PFSK-1 (cell line): ENCODE measurements at regions not wholly inside any gene's neighbourhood (a gene's known extent, or its start where the extent isn't known, plus 50 kb on each side); places are given as distances from the start of the nearest gene placed in this dataset.

Experiments used
- FOXP2 ChIP-seq: optimal IDR thresholded peaks from 2 replicates; pipeline ENCODE3; 2011; ENCODE audit warnings: borderline replicate concordance, control low read depth, inconsistent platforms; ENCODE audit not compliant: insufficient read depth; ENCODE audit errors: extremely low read length, extremely low read depth
- POLR2AphosphoS5 ChIP-seq: IDR thresholded peaks from 2 replicates; pipeline ENCODE4 v1.6.1; 2012; ENCODE audit warnings: low read depth, mild to moderate bottlenecking, control low read depth, low read length, moderate library complexity
- TAF1 ChIP-seq: IDR thresholded peaks from 2 replicates; pipeline ENCODE4 v1.6.1; 2012; ENCODE audit warnings: low read length, control low read depth, borderline replicate concordance; ENCODE audit not compliant: insufficient read depth
- TF ChIP-seq, protein P1 (sequence below), 2 experiments: IDR thresholded peaks; 2 replicates each; pipeline versions ENCODE4 v1.6.1 to v1.8.0; 2011 to 2012; ENCODE audit warnings: low read depth in 2 of 2, low read length in 2 of 2, control low read depth in 1 of 2, inconsistent platforms in 1 of 2, mild to moderate bottlenecking in 1 of 2, moderate library complexity in 1 of 2; ENCODE audit not compliant: insufficient read depth in 1 of 2

DNA sequence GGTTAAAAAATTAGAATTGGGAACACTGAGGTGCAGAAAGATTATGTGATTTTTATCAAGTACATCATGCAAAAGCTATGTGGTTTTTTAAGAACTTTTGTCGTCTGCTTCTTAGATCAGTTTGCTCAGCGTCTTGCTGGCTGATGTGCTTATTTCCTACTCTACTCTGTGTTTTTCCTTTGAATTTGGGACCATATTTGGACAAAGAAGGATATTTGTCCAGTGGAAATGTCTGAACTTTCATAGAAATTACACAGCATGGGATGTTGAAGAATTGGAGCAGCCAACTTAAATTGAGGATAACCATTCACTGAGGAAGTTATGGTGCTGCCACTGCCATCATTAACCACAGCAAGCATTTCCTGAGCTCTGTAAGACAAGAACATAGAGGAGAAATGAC, 252.8 kb upstream of the HS3ST5 start:
- TF ChIP-seq TAF1 (no peak), POLR2AphosphoS5 (no peak), FOXP2 (no peak)
- TF ChIP-seq, protein P1, sequence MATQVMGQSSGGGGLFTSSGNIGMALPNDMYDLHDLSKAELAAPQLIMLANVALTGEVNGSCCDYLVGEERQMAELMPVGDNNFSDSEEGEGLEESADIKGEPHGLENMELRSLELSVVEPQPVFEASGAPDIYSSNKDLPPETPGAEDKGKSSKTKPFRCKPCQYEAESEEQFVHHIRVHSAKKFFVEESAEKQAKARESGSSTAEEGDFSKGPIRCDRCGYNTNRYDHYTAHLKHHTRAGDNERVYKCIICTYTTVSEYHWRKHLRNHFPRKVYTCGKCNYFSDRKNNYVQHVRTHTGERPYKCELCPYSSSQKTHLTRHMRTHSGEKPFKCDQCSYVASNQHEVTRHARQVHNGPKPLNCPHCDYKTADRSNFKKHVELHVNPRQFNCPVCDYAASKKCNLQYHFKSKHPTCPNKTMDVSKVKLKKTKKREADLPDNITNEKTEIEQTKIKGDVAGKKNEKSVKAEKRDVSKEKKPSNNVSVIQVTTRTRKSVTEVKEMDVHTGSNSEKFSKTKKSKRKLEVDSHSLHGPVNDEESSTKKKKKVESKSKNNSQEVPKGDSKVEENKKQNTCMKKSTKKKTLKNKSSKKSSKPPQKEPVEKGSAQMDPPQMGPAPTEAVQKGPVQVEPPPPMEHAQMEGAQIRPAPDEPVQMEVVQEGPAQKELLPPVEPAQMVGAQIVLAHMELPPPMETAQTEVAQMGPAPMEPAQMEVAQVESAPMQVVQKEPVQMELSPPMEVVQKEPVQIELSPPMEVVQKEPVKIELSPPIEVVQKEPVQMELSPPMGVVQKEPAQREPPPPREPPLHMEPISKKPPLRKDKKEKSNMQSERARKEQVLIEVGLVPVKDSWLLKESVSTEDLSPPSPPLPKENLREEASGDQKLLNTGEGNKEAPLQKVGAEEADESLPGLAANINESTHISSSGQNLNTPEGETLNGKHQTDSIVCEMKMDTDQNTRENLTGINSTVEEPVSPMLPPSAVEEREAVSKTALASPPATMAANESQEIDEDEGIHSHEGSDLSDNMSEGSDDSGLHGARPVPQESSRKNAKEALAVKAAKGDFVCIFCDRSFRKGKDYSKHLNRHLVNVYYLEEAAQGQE (IDR thresholded peaks at IDR 0.05; ENCODE audit: insufficient read depth in 1 of 2, low read depth in 2 of 2, low read length in 2 of 2) = no peak
